ENCODE measurements at regions not wholly inside any gene's neighbourhood (a gene's known extent, or its start where the extent isn't known, plus 50 kb on each side); places are given as distances from the start of the nearest gene placed in this dataset.
"Not testable (repeated sequence)": the region's sequence is repeated elsewhere in the genome, so short reads cannot be mapped to it uniquely, and the experiment has no call there.

DNA sequence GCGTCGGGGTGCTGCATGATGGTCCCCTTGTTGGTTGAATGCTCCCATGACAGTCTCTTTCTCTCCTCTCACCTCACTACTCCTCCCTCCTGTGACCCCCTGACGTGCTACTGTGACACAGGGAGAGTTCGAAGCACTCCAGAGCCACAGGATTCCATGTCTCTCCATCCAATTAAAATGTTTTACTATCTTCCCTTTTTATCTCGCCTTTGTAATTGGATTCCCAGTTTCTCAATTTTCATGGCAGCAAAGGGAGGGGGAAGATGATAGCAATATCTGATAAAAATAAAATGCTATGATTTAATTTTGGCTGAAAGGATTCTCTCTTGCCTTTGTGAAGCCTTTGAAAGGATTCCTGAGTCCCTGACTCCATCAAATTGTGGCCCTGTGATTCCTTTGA is 271.9 kb upstream of the SLC14A2 start:
- Histone ChIP-seq H3K9ac (ENCODE audit: low read length) (no peak overlapping the region), H3K4me2 (ENCODE audit: low read length) (no peak overlapping the region), H3K4me1 (ENCODE audit: insufficient read depth, low read length) (peaks cover 19% of the 10 kb centered on the region), H4K20me1 (ENCODE audit: low read length) (no peaks in the 10 kb centered on the region), H3F3A (ENCODE audit: low read length, unreplicated experiment) (no peaks in the 10 kb centered on the region), H2AFZ (ENCODE audit: low read length) (no peak overlapping the region), H3K9me3 (ENCODE audit: low read length) (no peaks in the 10 kb centered on the region), H3K9me2 (replicated peaks; ENCODE audit: low read length) (no peaks in the 10 kb centered on the region), H3K4me3 (ENCODE audit: low read length) (no peak overlapping the region), H3K36me3 (ENCODE audit: low read depth, low read length) (no peaks in the 10 kb centered on the region), H3K27ac (ENCODE audit: low read length) (no peak overlapping the region), H3K79me2 (ENCODE audit: low read length) (no peaks in the 10 kb centered on the region), H3K27me3 (ENCODE audit: low read length) (no peaks in the 10 kb centered on the region)
- intact Hi-C loops (cut with micrococcal nuclease): no loop called here
- no peak for ATAC-seq
- BruUV-seq (replicated peaks): no TSS peak
- ChIA-PET POLR2A (ENCODE audit: unreplicated experiment) (no interaction called here), CTCF (no interaction called here)
- TF ChIP-seq EZH2phosphoT487 (IDR thresholded peaks at IDR 0.05; ENCODE audit: borderline replicate concordance, low read length) (no peak), EZH2 (IDR thresholded peaks at IDR 0.05; ENCODE audit: low read length, unreplicated experiment) (no peak)
- TF ChIP-seq, protein P1, sequence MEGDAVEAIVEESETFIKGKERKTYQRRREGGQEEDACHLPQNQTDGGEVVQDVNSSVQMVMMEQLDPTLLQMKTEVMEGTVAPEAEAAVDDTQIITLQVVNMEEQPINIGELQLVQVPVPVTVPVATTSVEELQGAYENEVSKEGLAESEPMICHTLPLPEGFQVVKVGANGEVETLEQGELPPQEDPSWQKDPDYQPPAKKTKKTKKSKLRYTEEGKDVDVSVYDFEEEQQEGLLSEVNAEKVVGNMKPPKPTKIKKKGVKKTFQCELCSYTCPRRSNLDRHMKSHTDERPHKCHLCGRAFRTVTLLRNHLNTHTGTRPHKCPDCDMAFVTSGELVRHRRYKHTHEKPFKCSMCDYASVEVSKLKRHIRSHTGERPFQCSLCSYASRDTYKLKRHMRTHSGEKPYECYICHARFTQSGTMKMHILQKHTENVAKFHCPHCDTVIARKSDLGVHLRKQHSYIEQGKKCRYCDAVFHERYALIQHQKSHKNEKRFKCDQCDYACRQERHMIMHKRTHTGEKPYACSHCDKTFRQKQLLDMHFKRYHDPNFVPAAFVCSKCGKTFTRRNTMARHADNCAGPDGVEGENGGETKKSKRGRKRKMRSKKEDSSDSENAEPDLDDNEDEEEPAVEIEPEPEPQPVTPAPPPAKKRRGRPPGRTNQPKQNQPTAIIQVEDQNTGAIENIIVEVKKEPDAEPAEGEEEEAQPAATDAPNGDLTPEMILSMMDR (conservative IDR thresholded peaks at IDR 0.05; ENCODE audit: low read depth, low read length): no peak
- DNase-seq: no peak

DNA sequence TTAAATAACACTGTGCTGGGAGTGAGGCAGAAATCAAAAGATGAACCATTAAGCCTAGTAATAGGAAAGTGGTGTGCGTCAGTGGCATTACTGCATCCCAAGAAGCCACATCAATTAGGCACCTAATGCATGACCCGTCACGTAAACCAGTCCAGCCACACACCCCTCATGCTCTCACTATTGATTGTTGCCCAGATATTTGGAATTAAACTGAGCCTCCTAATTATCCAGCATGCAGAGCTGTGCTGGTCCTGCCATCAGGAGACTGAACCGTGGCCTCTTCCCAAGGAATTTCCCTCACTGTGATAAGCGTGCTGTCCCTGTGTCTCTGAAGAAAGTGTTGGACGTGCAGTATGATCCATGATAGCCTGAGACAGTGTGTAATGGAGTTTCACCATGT is 270.6 kb upstream of the SLC14A2 start:
- H2AFZ ChIP-seq (ENCODE audit: low read length); H3K9ac ChIP-seq (ENCODE audit: low read length); intact Hi-C loops (cut with micrococcal nuclease); H3K27ac ChIP-seq (ENCODE audit: low read length); H3K79me2 ChIP-seq (ENCODE audit: low read length); H3K27me3 ChIP-seq (ENCODE audit: low read length); H4K20me1 ChIP-seq (ENCODE audit: low read length); CTCF ChIA-PET; H3K36me3 ChIP-seq (ENCODE audit: low read depth, low read length); POLR2A ChIA-PET (ENCODE audit: unreplicated experiment); H3K4me3 ChIP-seq (ENCODE audit: low read length); H3K9me2 ChIP-seq (replicated peaks; ENCODE audit: low read length); ATAC-seq; H3K4me2 ChIP-seq (ENCODE audit: low read length); H3K9me3 ChIP-seq (ENCODE audit: low read length); H3F3A ChIP-seq (ENCODE audit: low read length, unreplicated experiment); BruUV-seq (replicated peaks); DNase-seq: not testable (repeated sequence)
- H3K4me1 ChIP-seq (ENCODE audit: insufficient read depth, low read length): peaks cover 14% of the 10 kb centered on the region

DNA sequence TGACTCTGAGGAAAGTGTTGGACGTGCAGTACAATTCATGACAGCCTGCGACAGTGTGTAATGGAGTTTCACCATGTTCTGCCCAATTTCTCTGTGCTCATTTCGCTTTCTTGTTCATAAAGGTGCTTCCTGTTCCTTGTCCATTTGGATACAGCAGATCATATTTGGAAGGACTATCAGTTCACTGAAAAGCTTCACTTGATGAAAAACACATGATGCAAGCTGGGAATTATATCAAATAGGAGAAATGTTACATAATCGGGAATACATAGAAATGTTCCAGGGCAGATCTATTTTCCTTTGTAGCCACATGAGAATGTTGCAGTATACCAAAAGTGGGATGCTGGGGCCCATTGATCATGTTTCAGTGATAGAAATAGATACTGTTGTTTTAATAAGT is 266.3 kb upstream of the SLC14A2 start:
- Histone ChIP-seq H3K9me2 (replicated peaks; ENCODE audit: low read length) (no peaks in the 10 kb centered on the region), H3K4me3 (ENCODE audit: low read length) (no peak overlapping the region), H3K27ac (ENCODE audit: low read length) (no peak overlapping the region), H3K36me3 (ENCODE audit: low read depth, low read length) (no peaks in the 10 kb centered on the region), H3K4me1 (ENCODE audit: insufficient read depth, low read length) (peaks cover 9% of the 10 kb centered on the region), H3K4me2 (ENCODE audit: low read length) (no peak overlapping the region), H3K9me3 (ENCODE audit: low read length) (no peaks in the 10 kb centered on the region), H3K9ac (ENCODE audit: low read length) (no peak overlapping the region), H3K27me3 (ENCODE audit: low read length) (no peaks in the 10 kb centered on the region), H3K79me2 (ENCODE audit: low read length) (no peaks in the 10 kb centered on the region), H3F3A (ENCODE audit: low read length, unreplicated experiment) (no peaks in the 10 kb centered on the region), H4K20me1 (ENCODE audit: low read length) (no peaks in the 10 kb centered on the region), H2AFZ (ENCODE audit: low read length) (no peak overlapping the region)
- DNase-seq (no peak), ATAC-seq (no peak)
- POLR2A ChIA-PET (ENCODE audit: unreplicated experiment): no interaction called here
- no TSS peak for BruUV-seq (replicated peaks)
- TF ChIP-seq, protein P1 (conservative IDR thresholded peaks at IDR 0.05; ENCODE audit: low read depth, low read length): no peak
- no peak for TF ChIP-seq EZH2 (IDR thresholded peaks at IDR 0.05; ENCODE audit: low read length, unreplicated experiment)
- TF ChIP-seq EZH2phosphoT487 (IDR thresholded peaks at IDR 0.05; ENCODE audit: borderline replicate concordance, low read length): no peak
- intact Hi-C loops (cut with micrococcal nuclease): no loop called here
- CTCF ChIA-PET: no interaction called here

Data from PC-3 (cell line).